ENCODE measurements at regions not wholly inside any gene's neighbourhood (a gene's known extent, or its start where the extent isn't known, plus 50 kb on each side); places are given as distances from the start of the nearest gene placed in this dataset.

DNA sequence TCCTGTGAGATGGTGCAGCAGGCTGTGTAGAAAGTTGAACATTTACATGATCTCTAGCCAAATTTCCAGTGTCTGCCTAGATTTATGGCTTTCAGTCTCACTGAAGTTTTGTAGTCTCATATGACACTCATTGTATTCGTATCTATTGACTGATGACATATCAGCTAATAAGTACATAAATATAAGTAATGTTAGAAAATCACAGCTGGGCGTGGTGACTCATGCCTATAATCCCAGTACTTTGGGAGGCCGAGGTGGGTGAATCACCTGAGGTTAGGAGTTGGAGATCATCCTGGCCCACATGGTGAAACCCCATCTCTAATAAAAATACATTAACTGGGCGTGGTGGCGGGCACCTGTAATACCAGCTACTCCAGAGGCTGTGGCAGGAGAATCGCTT is 54.7 kb upstream of the HTR2A start:
- peaks cover 19 to 22% of the 10 kb centered on the region in 2 donors for H3K4me1 ChIP-seq (ENCODE audit: control insufficient read depth in 2 of 2, insufficient read depth in 2 of 2, low read length in 2 of 2)
- H3K27ac ChIP-seq (ENCODE audit: low read length in 2 of 2), result no peak overlapping the region
- no peak for ATAC-seq (ENCODE audit: low read depth)
- Mint-ChIP-seq H3K4me3 (no peak overlapping the region), H3K27ac (no peak overlapping the region), H3K4me1 (peaks cover 23% of the 10 kb centered on the region), H3K27me3 (no peaks in the 10 kb centered on the region), H3K9me3 (ENCODE audit: insufficient read depth) (no peaks in the 10 kb centered on the region)
- H3K9me3 ChIP-seq (ENCODE audit: control extremely low read depth in 1 of 3, control insufficient read depth in 2 of 3, insufficient read depth in 1 of 3, low read length in 2 of 3), result no peaks in the 10 kb centered on the region
- intact Hi-C loops (cut with micrococcal nuclease), result no loop called here
- no peaks in the 10 kb centered on the region for H3K79me2 ChIP-seq (ENCODE audit: control insufficient read depth, insufficient read depth, low read length)
- no peaks in the 10 kb centered on the region for H3K27me3 ChIP-seq (replicated peaks in 1 of 4; ENCODE audit: control extremely low read depth in 1 of 4, control insufficient read depth in 3 of 4, insufficient read depth in 4 of 4, low read length in 3 of 4)
- no peak for TF ChIP-seq EZH2 (IDR thresholded peaks at IDR 0.05; ENCODE audit: borderline replicate concordance, insufficient read depth, low read depth, low read length, poor library complexity, severe bottlenecking)
- TF ChIP-seq, protein P1, sequence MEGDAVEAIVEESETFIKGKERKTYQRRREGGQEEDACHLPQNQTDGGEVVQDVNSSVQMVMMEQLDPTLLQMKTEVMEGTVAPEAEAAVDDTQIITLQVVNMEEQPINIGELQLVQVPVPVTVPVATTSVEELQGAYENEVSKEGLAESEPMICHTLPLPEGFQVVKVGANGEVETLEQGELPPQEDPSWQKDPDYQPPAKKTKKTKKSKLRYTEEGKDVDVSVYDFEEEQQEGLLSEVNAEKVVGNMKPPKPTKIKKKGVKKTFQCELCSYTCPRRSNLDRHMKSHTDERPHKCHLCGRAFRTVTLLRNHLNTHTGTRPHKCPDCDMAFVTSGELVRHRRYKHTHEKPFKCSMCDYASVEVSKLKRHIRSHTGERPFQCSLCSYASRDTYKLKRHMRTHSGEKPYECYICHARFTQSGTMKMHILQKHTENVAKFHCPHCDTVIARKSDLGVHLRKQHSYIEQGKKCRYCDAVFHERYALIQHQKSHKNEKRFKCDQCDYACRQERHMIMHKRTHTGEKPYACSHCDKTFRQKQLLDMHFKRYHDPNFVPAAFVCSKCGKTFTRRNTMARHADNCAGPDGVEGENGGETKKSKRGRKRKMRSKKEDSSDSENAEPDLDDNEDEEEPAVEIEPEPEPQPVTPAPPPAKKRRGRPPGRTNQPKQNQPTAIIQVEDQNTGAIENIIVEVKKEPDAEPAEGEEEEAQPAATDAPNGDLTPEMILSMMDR (IDR thresholded peaks at IDR 0.05), result no peak
- no peaks in the 10 kb centered on the region for H4K20me1 ChIP-seq (ENCODE audit: control insufficient read depth, insufficient read depth, low read length, poor library complexity, severe bottlenecking)
- no peak overlapping the region for H3K4me2 ChIP-seq (replicated peaks; ENCODE audit: low read depth, low read length, poor library complexity, severe bottlenecking)
- no peak overlapping the region for H3K9ac ChIP-seq (ENCODE audit: low read length)
- DNase-seq, result no peak
- no peak overlapping the region for H2AFZ ChIP-seq (ENCODE audit: insufficient read depth, low read depth, low read length, poor library complexity, severe bottlenecking)
- 96% methylated on average over 3 of the region's 6 CpGs for WGBS (ENCODE audit: insufficient coverage)
- no peaks in the 10 kb centered on the region for H3K36me3 ChIP-seq (replicated peaks in 1 of 2; ENCODE audit: control extremely low read depth in 1 of 2, control insufficient read depth in 1 of 2, extremely low read depth in 1 of 2, insufficient read depth in 2 of 2, low read length in 1 of 2)
- CTCF ChIA-PET, result interaction anchor here (4.2 kb wide), 1 partner anchor 11 kb away, joined by 15 read pairs; no protein-coding TSS in a partner anchor
- POLR2A ChIA-PET, result no interaction called here
- no peak overlapping the region for H3K4me3 ChIP-seq (ENCODE audit: control extremely low read depth in 1 of 5, extremely low read depth in 1 of 5, insufficient read depth in 1 of 5, low read depth in 2 of 5, low read length in 4 of 5)

GRCh38 chr13:46949211-46949610 is 52.4 kb upstream of the HTR2A start:
- no peaks in the 10 kb centered on the region for H4K20me1 ChIP-seq (ENCODE audit: control insufficient read depth, insufficient read depth, low read length, poor library complexity, severe bottlenecking)
- POLR2A ChIA-PET, result no interaction called here
- H3K27ac Mint-ChIP-seq, result no peak overlapping the region
- peaks cover 18% of the 10 kb centered on the region for H3K4me1 Mint-ChIP-seq
- H3K36me3 ChIP-seq (replicated peaks in 1 of 2; ENCODE audit: control extremely low read depth in 1 of 2, control insufficient read depth in 1 of 2, extremely low read depth in 1 of 2, insufficient read depth in 2 of 2, low read length in 1 of 2), result no peaks in the 10 kb centered on the region
- H3K9me3 Mint-ChIP-seq (ENCODE audit: insufficient read depth), result peaks cover 5% of the 10 kb centered on the region
- peaks cover 0 to 9% (median 8%) of the 10 kb centered on the region in 3 donors for H3K9me3 ChIP-seq (ENCODE audit: control extremely low read depth in 1 of 3, control insufficient read depth in 2 of 3, insufficient read depth in 1 of 3, low read length in 2 of 3)
- 80% methylated on average over 1 of the region's 3 CpGs for WGBS (ENCODE audit: insufficient coverage)
- H2AFZ ChIP-seq (ENCODE audit: insufficient read depth, low read depth, low read length, poor library complexity, severe bottlenecking), result no peak overlapping the region
- TF ChIP-seq EZH2 (IDR thresholded peaks at IDR 0.05; ENCODE audit: borderline replicate concordance, insufficient read depth, low read depth, low read length, poor library complexity, severe bottlenecking), result no peak
- TF ChIP-seq, protein P1 (IDR thresholded peaks at IDR 0.05), result no peak
- no peak for DNase-seq
- no peak overlapping the region for H3K27ac ChIP-seq (ENCODE audit: low read length in 2 of 2)
- H3K4me3 ChIP-seq (ENCODE audit: control extremely low read depth in 1 of 5, extremely low read depth in 1 of 5, insufficient read depth in 1 of 5, low read depth in 2 of 5, low read length in 4 of 5), result no peak overlapping the region
- no peak for ATAC-seq (ENCODE audit: low read depth)
- no peak overlapping the region for H3K4me3 Mint-ChIP-seq
- intact Hi-C loops (cut with micrococcal nuclease), result no loop called here
- H3K9ac ChIP-seq (ENCODE audit: low read length), result no peak overlapping the region
- no peaks in the 10 kb centered on the region for H3K27me3 Mint-ChIP-seq
- H3K27me3 ChIP-seq (replicated peaks in 1 of 4; ENCODE audit: control extremely low read depth in 1 of 4, control insufficient read depth in 3 of 4, insufficient read depth in 4 of 4, low read length in 3 of 4), result no peaks in the 10 kb centered on the region
- no peaks in the 10 kb centered on the region for H3K79me2 ChIP-seq (ENCODE audit: control insufficient read depth, insufficient read depth, low read length)
- H3K4me1 ChIP-seq (ENCODE audit: control insufficient read depth in 2 of 2, insufficient read depth in 2 of 2, low read length in 2 of 2), result peaks cover 19 to 22% of the 10 kb centered on the region in 2 donors
- H3K4me2 ChIP-seq (replicated peaks; ENCODE audit: low read depth, low read length, poor library complexity, severe bottlenecking), result no peak overlapping the region
- CTCF ChIA-PET, result interaction anchor here (1.5 to 4.2 kb wide), 2 partner anchors 13 to 55 kb away, joined by 3 to 15 read pairs; no protein-coding TSS in a partner anchor

Data from B cell (primary cell).